HG03135 (cell line): ENCODE measurements at regions not wholly inside any gene's neighbourhood (a gene's known extent, or its start where the extent isn't known, plus 50 kb on each side); places are given as distances from the start of the nearest gene placed in this dataset.

Experiments used
- ATAC-seq: cut with Tn5 transposase; IDR thresholded peaks from one replicate; pipeline ENCODE4 v1.9.1; 2021; ENCODE audit warnings: mild to moderate bottlenecking, moderate library complexity; ENCODE audit not compliant: unreplicated experiment

- no peak for ATAC-seq
Observed at GRCh38 chr13:104098421-104098820, 1032.2 kb upstream of the SLC10A2 start.

- ATAC-seq: no peak
Observed at GRCh38 chr13:104086759-104087158, 1020.5 kb upstream of the SLC10A2 start.

GRCh38 chr13:104086210-104086609, 1020.0 kb upstream of the SLC10A2 start:
- ATAC-seq: no peak

GRCh38 chr13:104085611-104086010, 1019.4 kb upstream of the SLC10A2 start:
- ATAC-seq: no peak

GRCh38 chr13:104074326-104074725, 1008.1 kb upstream of the SLC10A2 start:
- ATAC-seq: no peak

GRCh38 chr13:104071806-104072205, 1005.6 kb upstream of the SLC10A2 start:
- ATAC-seq: no peak

GRCh38 chr13:104065328-104065727, 999.1 kb upstream of the SLC10A2 start:
- no peak for ATAC-seq

- no peak for ATAC-seq
Observed at GRCh38 chr13:104057861-104058260, 991.6 kb upstream of the SLC10A2 start.

GRCh38 chr13:104045907-104046306, 979.7 kb upstream of the SLC10A2 start:
- ATAC-seq: no peak

- ATAC-seq: no peak
Observed at GRCh38 chr13:104043184-104043583, 977.0 kb upstream of the SLC10A2 start.

GRCh38 chr13:104034891-104035290, 968.7 kb upstream of the SLC10A2 start:
- ATAC-seq: no peak

- no peak for ATAC-seq
Observed at GRCh38 chr13:104025303-104025702, 959.1 kb upstream of the SLC10A2 start.

GRCh38 chr13:104024416-104025170, 958.4 kb upstream of the SLC10A2 start:
- ATAC-seq: no peak

- no peak for ATAC-seq
Observed at GRCh38 chr13:104021806-104022397, 955.7 kb upstream of the SLC10A2 start.

GRCh38 chr13:104017317-104017716, 951.1 kb upstream of the SLC10A2 start:
- no peak for ATAC-seq

- no peak for ATAC-seq
Observed at GRCh38 chr13:104015646-104016396, 949.6 kb upstream of the SLC10A2 start.

- no peak for ATAC-seq
Observed at GRCh38 chr13:104014803-104015645, 948.8 kb upstream of the SLC10A2 start.

GRCh38 chr13:104011505-104012241, 945.5 kb upstream of the SLC10A2 start:
- ATAC-seq: no peak

GRCh38 chr13:104008541-104009435, 942.6 kb upstream of the SLC10A2 start:
- no peak for ATAC-seq
